Hematopoietic multipotent progenitor cell (in vitro differentiated cells): ENCODE measurements at regions not wholly inside any gene's neighbourhood (a gene's known extent, or its start where the extent isn't known, plus 50 kb on each side); places are given as distances from the start of the nearest gene placed in this dataset.
A peak's percentile ranks its signal among the peaks of the same experiment; 100 is the strongest.

Source experiments
- DNase-seq, 3 donors: peaks; one replicate each; pipeline ENCODE4 v3.0.0-alpha.2; 2011 to 2015; ENCODE audit warnings: low read depth in 2 of 3, low spot score in 2 of 3

- no peak for DNase-seq
Measured at GRCh38 chrX:39576041-39576872, 521.5 kb downstream of the BCOR start.

GRCh38 chrX:39577206-39577984 lies 520.4 kb downstream of the BCOR start:
- no peak for DNase-seq

- DNase-seq, result peak in 2 of 3 donors; percentile 73 to 89
Measured at GRCh38 chrX:39577985-39578869, 519.5 kb downstream of the BCOR start.

GRCh38 chrX:39580043-39580442 lies 517.7 kb downstream of the BCOR start:
- DNase-seq, result no peak

DNA sequence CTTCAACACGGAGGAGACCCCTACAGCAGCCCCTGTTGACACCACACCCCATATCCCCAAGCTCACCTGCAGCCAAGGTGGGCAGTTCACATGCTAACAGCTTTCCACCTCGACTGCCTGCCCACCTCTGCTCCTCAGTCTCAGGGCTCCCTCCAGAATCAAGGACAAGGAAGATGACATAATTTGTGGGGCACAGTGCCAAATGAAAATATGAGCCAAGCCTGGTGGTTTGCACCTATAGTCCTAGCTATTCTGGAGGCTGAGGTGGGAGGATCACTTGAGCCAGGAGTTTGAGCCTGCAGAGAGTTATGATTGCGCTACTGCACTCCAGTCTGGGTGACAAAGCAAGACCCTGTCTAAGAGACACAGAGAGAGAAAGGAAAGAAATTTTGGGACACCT lies 516.3 kb downstream of the BCOR start:
- no peak for DNase-seq

DNA sequence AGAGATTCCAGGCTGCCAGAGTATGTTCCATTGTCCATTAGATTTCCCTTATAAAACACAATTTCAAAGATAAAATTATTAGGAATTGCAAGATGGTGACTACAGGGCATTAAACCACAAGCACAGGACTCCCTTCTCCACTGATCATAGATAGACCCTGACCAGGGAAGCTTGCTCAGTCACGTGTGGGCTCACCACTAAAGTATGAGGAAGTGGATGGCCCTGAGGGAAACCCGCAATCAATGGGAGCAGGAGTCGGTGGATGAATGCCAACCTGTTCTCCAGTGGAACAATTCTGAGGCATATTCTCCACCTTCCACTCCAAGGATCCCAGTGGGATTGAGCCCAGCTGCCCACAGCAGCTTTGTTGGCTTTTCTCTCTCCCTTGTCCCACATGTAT lies 515.7 kb downstream of the BCOR start:
- peak in 2 of 3 donors; percentile 18 to 53 for DNase-seq

- no peak for DNase-seq
Measured at GRCh38 chrX:39582976-39583375, 514.8 kb downstream of the BCOR start.

GRCh38 chrX:39585808-39586207 lies 511.9 kb downstream of the BCOR start:
- no peak for DNase-seq

DNA sequence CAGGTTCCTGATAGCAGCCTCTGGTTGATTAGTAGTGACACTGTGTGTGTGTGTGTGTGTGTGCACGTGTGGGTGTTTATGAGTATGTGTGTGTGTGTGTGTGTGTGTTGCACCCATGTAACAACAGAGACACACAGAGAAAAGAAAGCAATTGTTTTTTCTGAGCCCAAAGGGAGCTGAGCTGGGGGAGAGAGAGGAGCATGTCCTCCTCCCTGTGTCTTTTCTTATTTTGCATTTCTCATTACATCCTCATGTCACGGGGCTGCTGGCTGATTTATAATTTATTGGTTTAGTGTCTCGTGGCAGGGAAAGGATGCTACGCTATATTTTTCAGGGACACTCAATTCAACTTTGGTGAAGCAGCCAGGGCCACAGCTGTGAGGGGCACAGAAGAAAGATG lies 511.4 kb downstream of the BCOR start:
- DNase-seq, result no peak

GRCh38 chrX:39591099-39591498 lies 506.7 kb downstream of the BCOR start:
- DNase-seq, result no peak

DNA sequence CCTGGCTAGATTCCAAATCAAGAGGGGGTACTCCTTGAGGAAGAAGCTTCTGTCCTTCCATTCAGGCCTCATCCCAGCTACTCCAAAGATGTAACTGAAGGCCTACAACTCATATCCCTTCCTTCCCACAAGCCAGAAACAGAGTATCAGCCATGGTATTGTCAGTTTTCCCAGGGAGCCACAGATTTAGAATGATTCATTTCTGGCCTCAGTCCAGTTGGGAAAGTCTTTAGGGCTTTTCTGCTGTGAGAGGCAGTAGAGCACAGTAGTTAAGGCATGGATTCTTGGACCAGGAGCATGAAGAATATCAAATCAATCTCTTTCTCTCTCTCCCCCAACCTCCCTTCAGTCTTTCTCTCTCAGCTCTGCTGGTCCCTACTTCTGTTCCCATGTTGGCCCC lies 505.0 kb downstream of the BCOR start:
- no peak for DNase-seq

GRCh38 chrX:39595977-39596376 lies 501.8 kb downstream of the BCOR start:
- no peak for DNase-seq

- no peak for DNase-seq
Measured at GRCh38 chrX:39596437-39596836, 501.3 kb downstream of the BCOR start.

DNA sequence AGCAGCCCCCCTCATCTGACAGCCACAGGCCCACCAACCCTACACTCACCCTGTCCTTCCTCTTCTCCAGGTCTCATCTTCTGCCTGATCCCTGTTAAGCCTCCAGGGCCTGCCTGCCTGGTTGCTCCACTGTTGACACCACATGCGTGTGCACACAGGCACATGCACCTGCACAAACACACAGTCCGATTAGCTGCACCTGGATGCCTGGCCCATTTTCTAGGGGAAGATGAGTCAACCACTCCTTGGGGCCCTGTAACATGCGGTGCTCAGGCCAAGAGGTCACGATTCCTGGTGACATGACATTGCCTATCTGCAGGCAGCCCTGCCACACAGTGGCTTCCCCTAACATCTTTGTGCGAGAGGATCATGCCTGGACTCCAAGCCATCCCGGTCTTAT lies 498.4 kb downstream of the BCOR start:
- DNase-seq, result no peak

- no peak for DNase-seq
Measured at GRCh38 chrX:39600222-39600621, 497.5 kb downstream of the BCOR start.

DNA sequence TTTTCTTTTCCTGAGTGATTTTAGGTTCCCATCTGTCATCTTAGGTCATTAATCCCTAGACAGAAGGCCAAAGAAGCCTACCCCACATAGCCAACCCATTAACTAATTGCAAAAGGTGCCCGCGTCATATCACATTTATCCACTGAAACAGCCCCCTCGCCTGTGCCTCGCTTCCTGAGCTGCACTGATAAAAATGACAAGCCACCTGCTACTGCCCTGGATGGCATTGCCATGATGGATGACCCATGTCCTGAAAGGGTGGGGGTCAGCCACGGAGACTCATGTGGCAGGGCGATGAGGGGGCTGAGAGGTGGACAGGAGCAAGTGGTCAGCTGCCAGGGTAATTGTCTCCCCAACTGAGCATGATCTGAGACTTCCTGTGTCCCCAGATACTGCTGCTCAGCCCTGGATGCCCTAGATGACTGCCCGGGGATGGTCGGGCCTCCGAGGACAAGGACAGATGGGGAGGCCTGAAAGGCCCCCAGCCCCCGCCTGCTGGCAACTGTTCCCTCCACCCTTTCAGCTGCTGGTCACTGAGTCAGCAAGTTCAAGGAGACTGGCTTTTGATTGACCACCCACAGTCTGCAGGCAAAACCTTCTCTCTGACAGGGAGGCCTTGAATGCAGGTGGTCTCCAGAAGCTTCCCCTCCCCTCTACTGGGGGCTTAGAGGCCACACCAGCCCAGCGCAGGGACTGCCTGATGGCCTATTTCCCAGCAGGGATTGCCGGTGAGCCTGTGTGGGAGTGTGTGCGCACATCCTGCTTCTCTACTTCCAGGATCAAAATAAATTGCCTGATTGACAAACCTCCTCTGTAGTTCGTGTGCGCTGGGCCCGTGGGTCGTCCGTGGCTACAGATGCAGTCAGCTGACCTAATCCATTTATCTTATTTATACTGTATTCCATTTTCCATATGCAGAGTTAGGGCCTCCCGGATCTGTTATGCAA lies 496.3 kb downstream of the BCOR start:
- peak in 1 of 3 donors; percentile 33 for DNase-seq

DNA sequence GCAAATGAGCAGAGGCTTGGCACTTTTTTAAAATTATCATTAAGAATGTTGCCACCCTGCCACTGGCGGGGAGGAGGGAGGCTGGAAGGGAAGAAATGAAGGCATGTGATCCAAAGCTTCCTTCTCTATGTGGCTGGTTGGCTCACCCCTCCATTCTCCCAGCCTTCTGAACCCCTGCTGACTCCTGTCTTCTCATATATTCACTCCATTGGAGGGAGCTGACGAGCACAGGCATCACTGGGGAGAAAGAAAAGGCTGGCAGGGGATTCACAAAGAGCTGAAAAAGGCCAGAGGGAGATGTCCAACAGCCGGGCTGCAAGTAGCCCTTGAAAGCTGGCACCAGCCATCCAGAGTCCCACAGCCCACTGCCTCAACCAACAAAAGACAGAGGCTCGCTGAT lies 495.6 kb downstream of the BCOR start:
- DNase-seq, result no peak

- no peak for DNase-seq
Measured at GRCh38 chrX:39603230-39603629, 494.5 kb downstream of the BCOR start.

DNA sequence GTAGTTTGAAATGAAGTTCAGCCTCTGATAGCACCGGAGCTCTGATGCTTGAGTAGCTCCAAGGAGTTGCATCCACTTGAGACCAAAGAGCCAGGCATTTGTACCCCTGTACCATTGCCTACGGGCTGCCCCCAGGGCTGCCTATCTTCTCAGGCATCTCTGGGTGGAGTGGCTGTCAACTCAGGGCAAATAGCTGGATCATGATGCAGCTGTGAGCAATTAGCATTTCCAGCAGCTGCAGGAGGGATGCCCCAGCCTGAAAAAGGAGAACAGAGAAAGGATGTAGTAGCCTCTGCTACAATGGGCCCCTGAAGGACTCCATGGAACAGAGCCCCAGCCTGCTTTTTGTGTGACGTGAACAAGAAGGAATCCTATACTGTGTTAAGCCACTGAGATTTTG lies 492.6 kb downstream of the BCOR start:
- no peak for DNase-seq

- no peak for DNase-seq
Measured at GRCh38 chrX:39605866-39606265, 491.9 kb downstream of the BCOR start.
